Mesenchymal stem cell (in vitro differentiated cells and primary cell): ENCODE measurements at regions not wholly inside any gene's neighbourhood (a gene's known extent, or its start where the extent isn't known, plus 50 kb on each side); places are given as distances from the start of the nearest gene placed in this dataset.
A peak's percentile ranks its signal among the peaks of the same experiment; 100 is the strongest.

Source experiments
- DNase-seq: peaks from one replicate; pipeline ENCODE4 v3.0.0-alpha.2; 2013
- H2AFZ ChIP-seq: one replicate; pipeline ENCODE4 v1.6.1; 2013; ENCODE audit warnings: low read depth, mild to moderate bottlenecking, control low read depth, inconsistent platforms, low read length, moderate library complexity
- H2AK5ac ChIP-seq: 2 replicates; pipeline ENCODE4 v1.6.1; 2013; ENCODE audit warnings: low read length, moderate library complexity, mild to moderate bottlenecking, inconsistent platforms; ENCODE audit not compliant: severe bottlenecking
- H2BK120ac ChIP-seq: one replicate; pipeline ENCODE4 v1.6.1; 2013; ENCODE audit warnings: low read depth, mild to moderate bottlenecking, inconsistent platforms, low read length, moderate library complexity
- H2BK12ac ChIP-seq, 2 experiments: one replicate each; pipeline ENCODE4 v1.6.1; 2013; ENCODE audit warnings: inconsistent platforms in 2 of 2, low read length in 2 of 2, mild to moderate bottlenecking in 2 of 2, moderate library complexity in 2 of 2, control low read depth in 1 of 2
- H2BK15ac ChIP-seq: one replicate; pipeline ENCODE4 v1.6.1; 2013; ENCODE audit warnings: mild to moderate bottlenecking, low read depth, inconsistent platforms; ENCODE audit not compliant: poor library complexity, severe bottlenecking
- H2BK5ac ChIP-seq: 2 replicates; pipeline ENCODE4 v1.6.1; 2013; ENCODE audit warnings: low read depth, mild to moderate bottlenecking, low read length, control low read depth, inconsistent platforms; ENCODE audit not compliant: poor library complexity, severe bottlenecking
- H3K14ac ChIP-seq, 2 experiments: one replicate each; pipeline ENCODE4 v1.6.1; 2013; ENCODE audit warnings: inconsistent platforms in 2 of 2, low read length in 2 of 2, control low read depth in 1 of 2, mild to moderate bottlenecking in 1 of 2, moderate library complexity in 1 of 2
- H3K18ac ChIP-seq, 2 experiments: one replicate each; pipeline ENCODE4 v1.6.1; 2013; ENCODE audit warnings: inconsistent platforms in 2 of 2, low read length in 2 of 2, control low read depth in 1 of 2, low read depth in 1 of 2, mild to moderate bottlenecking in 1 of 2
- H3K23ac ChIP-seq, 2 experiments: one replicate each; pipeline ENCODE4 v1.6.1; 2013; ENCODE audit warnings: inconsistent platforms in 2 of 2, low read length in 2 of 2, mild to moderate bottlenecking in 2 of 2, moderate library complexity in 2 of 2, control low read depth in 1 of 2
- H3K27ac ChIP-seq: 2 replicates; pipeline ENCODE4 v1.5.1; 2013; ENCODE audit warnings: mild to moderate bottlenecking, moderate library complexity, low read length, control low read depth, inconsistent platforms; ENCODE audit not compliant: poor library complexity, severe bottlenecking
- H3K27me3 ChIP-seq, 2 experiments: 2 replicates each; pipeline versions ENCODE4 v1.6.1 to v1.7.0; 2013; ENCODE audit warnings: low read length in 2 of 2, mild to moderate bottlenecking in 2 of 2, moderate library complexity in 2 of 2, control low read depth in 1 of 2, inconsistent platforms in 1 of 2; ENCODE audit not compliant: control insufficient read depth in 1 of 2, insufficient read depth in 1 of 2
- H3K36me3 ChIP-seq, 2 experiments: 2 replicates each; pipeline versions ENCODE4 v1.6.1 to v1.7.0; 2013; ENCODE audit warnings: low read length in 2 of 2, control low read depth in 1 of 2, inconsistent platforms in 1 of 2, low read depth in 1 of 2, mild to moderate bottlenecking in 1 of 2; ENCODE audit not compliant: insufficient read depth in 2 of 2, control insufficient read depth in 1 of 2
- H3K4ac ChIP-seq, 2 experiments: one replicate each; pipeline ENCODE4 v1.6.1; 2013; ENCODE audit warnings: inconsistent platforms in 2 of 2, low read length in 2 of 2, mild to moderate bottlenecking in 2 of 2, moderate library complexity in 2 of 2, control low read depth in 1 of 2, low read depth in 1 of 2
- H3K4me1 ChIP-seq: 2 replicates; pipeline ENCODE4 v1.6.1; 2013; ENCODE audit warnings: low read depth, low read length, control low read depth; ENCODE audit not compliant: control insufficient read depth, insufficient read depth
- H3K4me2 ChIP-seq: 2 replicates; pipeline ENCODE4 v1.6.1; 2013; ENCODE audit warnings: low read length, mild to moderate bottlenecking, inconsistent platforms; ENCODE audit not compliant: poor library complexity, severe bottlenecking
- H3K4me3 ChIP-seq, 2 experiments: 2 replicates each; pipeline versions ENCODE4 v1.5.1 to v1.7.0; 2013; ENCODE audit warnings: low read length in 2 of 2, mild to moderate bottlenecking in 2 of 2, control low read depth in 1 of 2, low read depth in 1 of 2; ENCODE audit not compliant: insufficient read depth in 1 of 2
- H3K79me1 ChIP-seq: replicated peaks from 2 replicates; pipeline ENCODE4 v1.6.1; 2013; ENCODE audit warnings: mild to moderate bottlenecking, control low read depth, low read length, inconsistent platforms; ENCODE audit not compliant: poor library complexity, severe bottlenecking
- H3K9ac ChIP-seq: 2 replicates; pipeline ENCODE4 v1.7.0; 2013; ENCODE audit warnings: mild to moderate bottlenecking, low read length, moderate library complexity
- H3K9me3 ChIP-seq: 2 replicates; pipeline ENCODE4 v1.7.0; 2013; ENCODE audit warnings: mild to moderate bottlenecking, low read length; ENCODE audit not compliant: control insufficient read depth
- H4K8ac ChIP-seq: one replicate; pipeline ENCODE4 v1.6.1; 2013; ENCODE audit warnings: inconsistent platforms, mild to moderate bottlenecking, low read length, moderate library complexity
- H4K91ac ChIP-seq: one replicate; pipeline ENCODE4 v1.6.1; 2013; ENCODE audit warnings: mild to moderate bottlenecking, low read length, inconsistent platforms
- WGBS: methylation state at CpG from one replicate; pipeline ENCODE4 v1.1.7; 2013; ENCODE audit warnings: mixed read lengths; 5-methylcytosine and 5-hydroxymethylcytosine counted together

GRCh38 chr15:70418943-70419342 lies 321.2 kb upstream of the TLE3 start:
- H3K4me1 ChIP-seq, result no peaks in the 10 kb centered on the region
- no peak overlapping the region for H2BK5ac ChIP-seq
- no peak overlapping the region for H4K8ac ChIP-seq
- H2BK15ac ChIP-seq, result peak overlapping the region; percentile 26
- H3K4ac ChIP-seq, result no peak overlapping the region
- no peak for DNase-seq
- no peaks in the 10 kb centered on the region for H3K36me3 ChIP-seq
- no peak overlapping the region for H2AFZ ChIP-seq
- no peak overlapping the region for H3K4me2 ChIP-seq
- WGBS, result 90% methylated on average over 11 of the region's 11 CpGs
- H3K27ac ChIP-seq, result no peak overlapping the region
- no peak overlapping the region for H3K4me3 ChIP-seq
- no peak overlapping the region for H3K23ac ChIP-seq
- H3K14ac ChIP-seq, result no peak overlapping the region
- H2BK12ac ChIP-seq, result no peak overlapping the region
- no peak overlapping the region for H2AK5ac ChIP-seq
- H3K27me3 ChIP-seq, result peaks cover 83 to 96% of the 10 kb centered on the region in 2 experiments
- H3K18ac ChIP-seq, result no peak overlapping the region
- H3K9me3 ChIP-seq, result peaks cover 13% of the 10 kb centered on the region
- H2BK120ac ChIP-seq, result no peak overlapping the region
- H4K91ac ChIP-seq, result no peak overlapping the region
- no peak overlapping the region for H3K9ac ChIP-seq
- H3K79me1 ChIP-seq, result no peaks in the 10 kb centered on the region

GRCh38 chr15:70417535-70417934 lies 319.8 kb upstream of the TLE3 start:
- H3K4ac ChIP-seq, result no peak overlapping the region
- WGBS, result 77% methylated on average over 6 of the region's 6 CpGs
- no peak for DNase-seq
- H3K23ac ChIP-seq, result no peak overlapping the region
- H3K18ac ChIP-seq, result no peak overlapping the region
- no peak overlapping the region for H3K14ac ChIP-seq
- no peak overlapping the region for H2AK5ac ChIP-seq
- H3K4me1 ChIP-seq, result no peaks in the 10 kb centered on the region
- no peaks in the 10 kb centered on the region for H3K36me3 ChIP-seq
- H4K91ac ChIP-seq, result no peak overlapping the region
- peaks cover 79 to 96% of the 10 kb centered on the region in 2 experiments for H3K27me3 ChIP-seq
- H3K4me3 ChIP-seq, result no peak overlapping the region
- no peak overlapping the region for H2BK12ac ChIP-seq
- no peak overlapping the region for H2BK5ac ChIP-seq
- no peak overlapping the region for H2BK120ac ChIP-seq
- no peak overlapping the region for H3K27ac ChIP-seq
- no peak overlapping the region for H4K8ac ChIP-seq
- no peak overlapping the region for H2BK15ac ChIP-seq
- no peak overlapping the region for H3K9ac ChIP-seq
- no peak overlapping the region for H3K4me2 ChIP-seq
- peaks cover 13% of the 10 kb centered on the region for H3K9me3 ChIP-seq
- no peak overlapping the region for H2AFZ ChIP-seq
- H3K79me1 ChIP-seq, result no peaks in the 10 kb centered on the region

GRCh38 chr15:70416829-70417228 lies 319.1 kb upstream of the TLE3 start:
- no peak overlapping the region for H4K91ac ChIP-seq
- no peak overlapping the region for H2BK5ac ChIP-seq
- no peak for DNase-seq
- no peak overlapping the region for H2BK120ac ChIP-seq
- H3K18ac ChIP-seq, result no peak overlapping the region
- no peak overlapping the region for H3K27ac ChIP-seq
- H2BK12ac ChIP-seq, result no peak overlapping the region
- H3K9ac ChIP-seq, result no peak overlapping the region
- H2AK5ac ChIP-seq, result no peak overlapping the region
- peaks cover 79 to 96% of the 10 kb centered on the region in 2 experiments for H3K27me3 ChIP-seq
- no peak overlapping the region for H3K14ac ChIP-seq
- peaks cover 10% of the 10 kb centered on the region for H3K9me3 ChIP-seq
- no peaks in the 10 kb centered on the region for H3K36me3 ChIP-seq
- H2BK15ac ChIP-seq, result no peak overlapping the region
- H3K4me3 ChIP-seq, result no peak overlapping the region
- no peak overlapping the region for H3K4ac ChIP-seq
- no peaks in the 10 kb centered on the region for H3K79me1 ChIP-seq
- no peak overlapping the region for H3K23ac ChIP-seq
- H4K8ac ChIP-seq, result no peak overlapping the region
- 42% methylated on average over 1 of the region's 2 CpGs for WGBS
- no peak overlapping the region for H2AFZ ChIP-seq
- no peaks in the 10 kb centered on the region for H3K4me1 ChIP-seq
- no peak overlapping the region for H3K4me2 ChIP-seq

GRCh38 chr15:70415398-70415797 lies 317.7 kb upstream of the TLE3 start:
- no peak overlapping the region for H3K14ac ChIP-seq

More at GRCh38 chr15:70415398-70415797, 317.7 kb upstream of the TLE3 start:
- H3K9me3 ChIP-seq, result peaks cover 8% of the 10 kb centered on the region
- H3K27me3 ChIP-seq, result peaks cover 69 to 96% of the 10 kb centered on the region in 2 experiments
- H3K27ac ChIP-seq, result no peak overlapping the region
- no peak overlapping the region for H2BK120ac ChIP-seq
- no peak overlapping the region for H3K4ac ChIP-seq
- no peak overlapping the region for H3K9ac ChIP-seq
- no peak overlapping the region for H2AK5ac ChIP-seq
- H3K4me3 ChIP-seq, result no peak overlapping the region
- no peak overlapping the region for H2BK5ac ChIP-seq
- WGBS, result 81% methylated on average over 18 of the region's 18 CpGs
- H2BK15ac ChIP-seq, result no peak overlapping the region
- H2AFZ ChIP-seq, result no peak overlapping the region
- H4K91ac ChIP-seq, result no peak overlapping the region
- H3K23ac ChIP-seq, result no peak overlapping the region
- H4K8ac ChIP-seq, result no peak overlapping the region
- H3K4me2 ChIP-seq, result no peak overlapping the region
- no peak overlapping the region for H3K18ac ChIP-seq
- H3K4me1 ChIP-seq, result no peaks in the 10 kb centered on the region
- no peaks in the 10 kb centered on the region for H3K36me3 ChIP-seq
- DNase-seq, result no peak
- no peaks in the 10 kb centered on the region for H3K79me1 ChIP-seq
- H2BK12ac ChIP-seq, result no peak overlapping the region
